Right renal cortex interstitium (tissue), 3 donors: ENCODE measurements at regions not wholly inside any gene's neighbourhood (a gene's known extent, or its start where the extent isn't known, plus 50 kb on each side); places are given as distances from the start of the nearest gene placed in this dataset.
A peak's percentile ranks its signal among the peaks of the same experiment; 100 is the strongest.
"Not testable (repeated sequence)": the region's sequence is repeated elsewhere in the genome, so short reads cannot be mapped to it uniquely, and the experiment has no call there.

Experiments
- DNase-seq, 3 donors: peaks; one replicate each; pipeline ENCODE4 v3.0.0-alpha.2; 2013; ENCODE audit warnings: low read depth in 3 of 3, low spot score in 2 of 3

- no peak for DNase-seq
Measured at GRCh38 chr3:191958980-191959671, 498.2 kb downstream of the PYDC2 start.

DNA sequence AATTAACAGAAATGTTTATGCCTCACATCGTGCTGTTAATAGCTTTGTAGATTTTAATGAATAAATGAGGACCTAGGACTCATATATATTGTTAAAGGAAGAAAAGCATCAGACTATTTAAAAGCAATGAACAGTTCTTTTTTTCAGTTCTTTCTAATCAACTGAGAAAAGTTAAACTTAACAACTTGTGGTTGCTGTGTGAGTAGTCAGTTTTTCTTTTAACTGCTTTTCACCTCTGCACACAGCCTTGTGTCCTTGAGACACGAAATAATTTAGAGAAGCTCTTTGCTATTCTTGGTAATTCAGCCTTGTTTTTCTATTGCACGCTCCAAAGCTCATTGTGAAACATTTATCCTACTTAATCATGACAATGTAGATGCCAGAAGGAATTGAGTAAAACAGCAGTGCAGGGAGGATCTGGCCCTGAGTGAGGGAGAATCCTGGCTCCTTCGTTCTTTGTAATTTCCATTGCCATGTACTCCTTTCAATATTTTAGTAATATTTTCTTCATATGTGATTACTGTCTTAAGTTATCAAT is 499.0 kb downstream of the PYDC2 start:
- DNase-seq = peak in 2 of 3 donors; percentile 23 to 53

GRCh38 chr3:191961022-191961421 is 500.1 kb downstream of the PYDC2 start:
- DNase-seq = no peak

DNA sequence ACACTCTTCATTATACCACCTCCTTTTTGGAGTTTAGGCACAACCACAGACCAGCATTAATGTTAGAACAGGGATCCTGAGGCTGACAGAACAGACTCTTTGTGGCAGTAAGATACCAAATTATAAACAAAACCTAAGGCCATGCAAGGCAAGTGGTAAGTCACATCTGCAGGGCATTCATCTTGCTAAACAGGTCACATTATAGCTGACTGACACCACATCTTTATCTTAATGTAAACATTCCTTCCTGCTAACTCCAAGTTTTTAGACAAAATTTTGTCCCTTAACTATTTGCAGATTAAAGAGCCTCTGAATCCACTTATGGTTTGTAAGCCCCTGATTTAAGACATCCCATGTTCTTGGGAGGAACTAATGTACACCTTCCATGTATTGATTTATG is 500.6 kb downstream of the PYDC2 start:
- DNase-seq = no peak

- no peak for DNase-seq
Measured at GRCh38 chr3:191962324-191962723, 501.4 kb downstream of the PYDC2 start.

DNA sequence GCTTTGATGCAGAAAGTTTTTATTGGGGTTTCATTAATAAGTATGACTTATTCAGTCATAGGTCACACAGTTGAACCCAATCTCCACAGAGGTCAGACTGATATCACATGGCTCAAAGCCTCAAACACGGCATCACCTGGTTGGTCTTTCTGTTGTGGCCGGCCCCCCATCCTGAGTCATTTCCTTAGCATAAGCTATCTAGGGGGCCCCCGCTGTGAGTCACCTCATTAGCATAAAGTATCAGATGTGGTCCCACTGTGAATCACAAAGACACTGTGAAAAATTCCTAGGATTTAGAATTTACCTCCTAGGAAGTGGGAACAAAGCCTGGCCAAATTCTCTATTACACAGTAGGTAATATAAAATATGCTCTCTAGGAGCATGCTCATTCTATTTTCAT is 502.2 kb downstream of the PYDC2 start:
- DNase-seq = no peak

DNA sequence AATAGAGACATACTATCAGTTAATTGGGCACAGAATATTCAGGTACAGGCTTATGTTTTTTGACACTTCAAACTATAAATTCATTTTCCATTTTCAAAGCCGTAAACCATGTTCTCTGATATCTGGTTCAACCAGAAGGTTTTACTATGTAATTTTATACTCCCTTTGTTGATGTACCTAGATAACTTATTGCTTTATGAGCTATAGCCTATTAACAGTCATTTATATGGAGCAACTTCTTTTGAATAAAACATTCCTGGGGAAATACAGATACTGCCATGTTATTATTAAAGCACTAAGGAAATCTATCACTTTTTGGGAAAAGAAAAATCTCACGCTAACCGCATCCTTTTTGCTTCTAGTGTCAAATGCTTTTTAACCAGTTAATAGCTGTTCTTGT is 505.6 kb downstream of the PYDC2 start:
- DNase-seq = no peak

- DNase-seq = no peak
Measured at GRCh38 chr3:191968299-191968698, 507.3 kb downstream of the PYDC2 start.

- no peak for DNase-seq
Measured at GRCh38 chr3:191972714-191973398, 511.9 kb downstream of the PYDC2 start.

GRCh38 chr3:191973820-191974219 is 512.9 kb downstream of the PYDC2 start:
- no peak for DNase-seq

GRCh38 chr3:191975936-191976335 is 515.0 kb downstream of the PYDC2 start:
- no peak for DNase-seq

- DNase-seq = no peak
Measured at GRCh38 chr3:191980443-191980842, 519.5 kb downstream of the PYDC2 start.

DNA sequence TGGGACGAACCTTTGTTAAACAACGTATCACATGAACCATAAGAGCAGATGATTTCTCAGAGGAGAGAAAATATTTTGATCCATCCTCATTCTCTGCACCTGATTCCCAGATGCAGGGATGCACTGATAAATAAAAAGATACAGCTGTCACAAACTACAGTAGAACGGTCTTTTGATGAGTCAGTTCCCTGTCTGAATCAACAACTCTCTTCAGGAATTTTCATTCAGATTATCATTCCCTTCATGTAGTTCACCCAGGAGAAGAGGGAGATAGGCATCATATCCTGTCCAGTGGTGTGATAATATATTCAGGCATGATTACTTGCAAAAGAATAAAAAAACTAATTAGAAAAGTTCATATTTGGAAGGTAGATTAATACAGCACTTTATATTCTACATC is 521.5 kb downstream of the PYDC2 start:
- no peak for DNase-seq

GRCh38 chr3:191985691-191986090 is 524.7 kb downstream of the PYDC2 start:
- no peak for DNase-seq

GRCh38 chr3:191987831-191988350 is 526.9 kb downstream of the PYDC2 start:
- DNase-seq = no peak

DNA sequence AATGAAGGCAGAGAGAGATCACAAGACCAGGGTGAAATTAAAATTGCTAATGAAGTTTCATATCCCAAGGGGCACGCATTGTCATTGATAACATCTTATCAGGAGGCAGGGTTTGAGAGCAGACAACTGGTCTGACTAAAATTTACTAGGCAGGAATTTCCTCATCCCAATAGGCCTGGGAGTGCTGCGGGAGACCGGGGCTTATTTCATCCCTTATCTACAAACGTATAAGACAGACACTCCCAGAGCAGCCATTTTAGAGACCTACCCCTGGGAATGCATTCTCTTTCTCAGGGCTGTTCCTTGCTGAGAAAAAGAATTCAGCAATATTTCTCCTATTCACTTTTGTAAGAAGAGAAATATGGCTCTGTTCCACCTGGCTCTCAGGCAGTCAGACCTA is 533.0 kb downstream of the PYDC2 start:
- not testable (repeated sequence) for DNase-seq

DNA sequence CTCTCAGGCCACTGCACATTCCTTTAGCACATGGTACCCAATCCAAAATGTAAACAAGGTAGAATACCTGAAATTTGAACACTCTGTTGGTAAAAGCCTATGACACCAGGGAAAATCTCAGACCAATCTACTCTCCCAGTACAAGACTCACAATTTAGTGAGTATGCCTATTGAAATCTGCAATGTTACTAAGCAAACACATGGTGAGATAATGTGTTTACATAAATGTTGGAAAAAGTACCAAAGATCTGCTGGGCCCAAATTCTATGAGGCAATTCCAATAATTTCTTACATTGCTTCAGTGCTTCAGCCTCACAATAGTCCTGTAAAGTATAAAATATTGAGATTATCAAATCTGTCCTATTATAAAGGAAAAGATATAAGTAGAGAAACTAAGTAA is 536.1 kb downstream of the PYDC2 start:
- no peak for DNase-seq

DNA sequence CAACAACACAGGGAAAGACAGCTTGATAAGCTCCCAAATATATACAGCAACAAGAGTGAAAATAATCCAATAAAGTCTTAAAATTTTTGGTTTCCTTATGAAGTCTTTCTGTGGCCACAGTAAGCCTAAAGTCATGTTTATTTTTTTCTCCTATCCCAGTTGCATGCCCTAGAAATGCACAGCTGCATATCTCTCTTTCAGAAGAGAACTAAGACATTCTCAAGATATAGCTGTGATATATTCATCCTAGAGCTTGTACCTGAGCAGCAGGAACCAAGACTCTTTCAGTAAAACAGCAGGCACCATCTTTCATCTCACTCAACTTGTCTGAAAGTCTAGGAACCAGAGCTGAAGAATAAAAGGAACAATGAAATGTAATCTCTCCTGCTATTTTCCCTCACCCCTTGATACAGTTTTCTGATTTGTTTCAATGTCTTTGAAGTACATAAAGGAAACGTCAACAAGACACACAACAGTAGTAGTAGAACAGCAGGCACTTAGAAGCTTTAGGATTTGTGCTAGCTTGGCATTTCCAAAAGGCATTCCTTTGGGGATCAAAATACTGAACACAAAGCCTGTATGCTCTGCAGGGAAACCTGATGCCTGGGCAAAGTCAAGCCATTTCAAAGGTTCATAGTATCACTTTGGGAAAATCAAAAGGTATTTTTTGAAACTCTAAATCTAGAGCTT is 536.8 kb downstream of the PYDC2 start:
- no peak for DNase-seq

GRCh38 chr3:192001218-192001617 is 540.3 kb downstream of the PYDC2 start:
- DNase-seq = no peak

GRCh38 chr3:192005989-192006388 is 545.0 kb downstream of the PYDC2 start:
- no peak for DNase-seq

DNA sequence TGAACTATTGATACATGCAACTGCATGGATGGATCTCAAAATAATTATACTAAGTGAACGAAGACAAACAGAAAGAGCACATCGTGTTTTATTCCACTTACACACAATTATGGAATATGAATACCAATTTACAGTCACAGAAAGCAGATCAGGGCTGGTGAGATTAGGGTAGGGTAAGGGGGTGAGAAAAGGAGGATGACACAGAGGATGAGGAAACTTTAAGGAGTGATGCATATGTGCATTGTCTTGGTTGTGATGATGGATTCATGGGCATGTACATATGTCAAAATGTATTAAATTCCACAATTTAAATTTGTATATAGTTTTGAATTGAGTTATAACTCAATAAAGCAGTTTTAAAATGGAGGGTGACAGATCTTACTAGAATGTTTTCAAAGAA is 548.9 kb downstream of the PYDC2 start:
- DNase-seq = no peak
